G401 (cell line): ENCODE measurements at regions not wholly inside any gene's neighbourhood (a gene's known extent, or its start where the extent isn't known, plus 50 kb on each side); places are given as distances from the start of the nearest gene placed in this dataset.

Experiments
- DNase-seq: peaks from one replicate; pipeline ENCODE4 v3.0.0-alpha.2; 2015; ENCODE audit warnings: low spot score
- in situ Hi-C: cut with HindIII; loops from 2 replicates; pipeline ENCODE4 v1.10.0; 2016; ENCODE audit warnings: low sequenced_read_pairs, mixed read lengths

DNA sequence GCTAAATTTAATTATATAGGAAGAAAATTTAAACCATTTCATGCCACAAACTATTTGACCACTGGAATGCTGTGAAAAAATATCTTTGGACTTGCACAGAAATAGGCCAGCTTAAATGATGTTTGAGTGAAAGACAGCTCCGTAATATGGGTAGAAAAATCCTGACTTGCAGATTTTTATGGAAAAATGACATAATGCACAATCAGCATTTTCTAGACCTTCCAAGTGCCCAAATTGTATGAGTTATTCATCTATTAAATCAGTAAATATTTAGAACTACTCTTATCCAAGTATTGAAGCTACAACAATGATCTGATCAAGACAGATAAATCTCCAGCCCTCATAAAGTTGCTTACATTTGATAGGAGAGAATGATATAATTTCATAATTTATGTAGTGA lies 691.1 kb upstream of the DDX18 start:
- DNase-seq = no peak
- in situ Hi-C loops = no loop called here

GRCh38 chr2:117126656-117127055 lies 687.8 kb upstream of the DDX18 start:
- no peak for DNase-seq
- in situ Hi-C loops = no loop called here

DNA sequence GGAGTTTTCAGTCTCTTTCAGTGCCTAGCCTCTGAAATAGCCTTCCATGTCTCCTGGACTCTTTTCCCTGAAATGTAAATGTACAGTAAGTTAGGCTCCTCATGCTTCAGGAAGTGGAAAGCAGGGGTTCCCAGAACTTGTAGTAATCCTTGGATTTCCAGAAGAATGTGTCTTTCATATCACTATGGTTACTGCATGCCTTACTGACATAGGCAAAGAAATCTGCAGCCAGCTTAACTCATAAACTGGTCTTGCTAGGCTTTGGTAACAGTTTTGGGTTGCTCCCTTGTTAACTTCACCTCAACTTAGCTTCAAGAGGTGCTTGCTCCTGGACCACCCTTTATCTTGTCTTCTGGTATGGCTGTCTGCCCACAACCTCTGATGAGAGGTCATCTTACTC lies 686.8 kb upstream of the DDX18 start:
- in situ Hi-C loops = no loop called here

DNA sequence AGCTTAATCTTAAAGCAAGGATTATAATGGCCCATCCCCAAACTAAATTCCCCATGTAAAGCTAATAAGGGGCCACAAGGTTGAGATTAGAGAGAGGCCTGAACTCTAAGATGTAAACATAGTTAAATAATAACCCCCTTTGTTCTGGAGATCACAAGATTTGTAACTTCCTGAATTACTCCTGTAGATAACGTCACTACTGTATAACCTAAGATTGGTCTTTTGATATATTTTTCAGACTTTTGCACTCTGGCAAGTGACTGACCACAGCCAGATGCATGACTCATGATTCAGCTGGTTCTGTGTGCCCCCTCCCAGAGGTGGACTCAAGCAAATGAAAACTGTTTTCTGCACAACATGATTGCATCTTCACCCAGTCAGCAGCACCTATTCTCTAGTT lies 686.0 kb upstream of the DDX18 start:
- in situ Hi-C loops = no loop called here
- no peak for DNase-seq

More for the DNA sequence above, 686.8 kb upstream of the DDX18 start:
- no peak for DNase-seq

DNA sequence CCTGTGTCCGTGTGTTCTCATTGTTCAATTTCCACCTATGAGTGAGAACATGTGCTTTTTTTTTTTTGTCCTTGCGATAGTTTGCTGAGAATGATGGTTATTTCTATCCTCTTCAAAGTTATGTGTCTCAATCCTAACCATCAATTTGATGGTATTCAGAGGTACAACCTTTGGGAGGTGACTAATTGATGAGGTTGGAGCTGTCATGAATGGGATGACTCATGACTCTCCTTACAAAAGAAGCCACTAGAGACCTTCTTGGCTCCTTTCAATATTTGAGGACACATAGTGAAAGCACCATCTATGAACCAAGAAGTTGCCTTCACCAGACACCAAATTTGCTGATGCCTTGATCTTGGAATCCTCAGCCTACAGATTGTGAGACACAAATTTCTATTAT lies 677.1 kb upstream of the DDX18 start:
- in situ Hi-C loops = no loop called here
- DNase-seq = no peak

GRCh38 chr2:117169036-117169765 lies 645.3 kb upstream of the DDX18 start:
- DNase-seq = no peak
- in situ Hi-C loops = no loop called here

DNA sequence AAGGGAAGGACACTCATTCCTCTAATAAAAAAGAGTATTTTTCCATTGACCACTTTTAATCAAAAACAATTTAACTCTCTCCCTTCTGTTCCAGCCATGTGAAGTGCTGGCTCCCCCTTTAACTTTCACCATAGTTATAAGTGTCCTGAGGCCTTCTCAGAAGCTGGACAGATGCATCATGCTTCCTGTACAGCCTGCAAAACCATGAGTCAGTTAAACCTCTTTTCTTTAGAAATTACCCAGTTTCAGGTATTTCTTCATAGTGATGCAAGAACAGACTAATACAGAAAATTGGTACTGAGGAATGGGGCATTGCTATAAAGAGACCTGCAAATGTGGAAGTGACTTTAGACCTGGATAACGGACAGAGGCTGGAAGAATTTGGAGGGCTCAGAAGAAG lies 643.6 kb upstream of the DDX18 start:
- in situ Hi-C loops = no loop called here
- DNase-seq = no peak

DNA sequence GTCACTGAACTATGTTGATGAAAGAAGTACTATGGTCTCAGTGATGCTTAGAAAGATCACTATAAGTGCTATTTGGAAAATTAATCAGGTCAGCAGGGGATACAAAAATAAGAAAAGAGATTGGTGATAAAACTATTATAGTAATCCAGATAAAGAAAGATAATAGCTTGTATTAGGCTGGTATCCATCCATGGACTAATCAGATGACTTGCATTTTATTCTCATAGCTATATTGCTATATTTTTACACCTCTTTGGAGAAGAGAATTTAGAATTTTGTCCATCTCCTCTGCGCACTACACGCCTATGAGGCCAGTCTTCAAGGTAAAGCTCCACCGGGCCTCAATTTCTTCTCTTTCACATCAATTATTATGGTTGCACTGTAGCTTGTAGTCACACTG lies 635.1 kb upstream of the DDX18 start:
- in situ Hi-C loops = no loop called here
- DNase-seq = no peak

GRCh38 chr2:117190856-117191559 lies 623.5 kb upstream of the DDX18 start:
- no peak for DNase-seq
- in situ Hi-C loops = no loop called here

DNA sequence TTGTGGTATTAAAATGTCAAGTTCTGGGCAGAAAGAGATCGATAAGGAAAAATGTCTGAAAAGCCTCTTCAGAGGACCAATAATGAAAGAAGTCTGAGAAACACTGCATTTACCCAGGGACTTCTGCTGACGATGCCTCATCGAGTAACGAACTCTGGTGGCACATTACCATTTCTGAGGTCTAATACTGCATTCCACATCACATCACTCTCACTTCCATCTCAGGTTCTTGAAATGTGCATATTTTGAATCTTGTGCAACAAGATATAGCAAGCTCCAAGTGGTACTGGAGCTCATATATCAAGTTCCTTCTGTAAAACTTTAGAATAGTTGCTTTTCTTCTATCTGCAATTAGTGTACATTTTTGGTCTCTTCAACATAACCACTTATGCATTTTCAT lies 619.1 kb upstream of the DDX18 start:
- in situ Hi-C loops = no loop called here
- DNase-seq = no peak

DNA sequence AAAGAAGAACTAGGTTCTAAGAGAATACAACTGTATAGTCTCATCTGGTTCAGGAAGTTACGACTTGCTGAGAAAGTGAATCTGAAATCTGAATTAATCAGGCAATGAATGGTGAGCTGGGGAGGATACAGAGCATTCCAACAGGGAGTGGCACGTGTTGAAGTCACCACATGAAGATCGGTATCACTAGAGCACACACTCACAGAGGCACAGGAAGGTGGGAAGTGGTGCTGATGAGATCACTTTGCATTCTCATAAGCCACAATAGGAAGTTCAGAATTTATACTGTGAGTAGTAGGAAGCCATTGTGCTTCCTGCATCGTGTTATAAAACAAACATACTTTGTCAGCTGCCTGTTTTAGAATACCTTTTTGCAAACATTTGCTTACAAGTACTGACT lies 615.0 kb upstream of the DDX18 start:
- in situ Hi-C loops = no loop called here
- no peak for DNase-seq

- no peak for DNase-seq
- in situ Hi-C loops = no loop called here
Measured at GRCh38 chr2:117212562-117212961, 601.9 kb upstream of the DDX18 start.

- in situ Hi-C loops = no loop called here
- DNase-seq = no peak
Measured at GRCh38 chr2:117217145-117217544, 597.3 kb upstream of the DDX18 start.

DNA sequence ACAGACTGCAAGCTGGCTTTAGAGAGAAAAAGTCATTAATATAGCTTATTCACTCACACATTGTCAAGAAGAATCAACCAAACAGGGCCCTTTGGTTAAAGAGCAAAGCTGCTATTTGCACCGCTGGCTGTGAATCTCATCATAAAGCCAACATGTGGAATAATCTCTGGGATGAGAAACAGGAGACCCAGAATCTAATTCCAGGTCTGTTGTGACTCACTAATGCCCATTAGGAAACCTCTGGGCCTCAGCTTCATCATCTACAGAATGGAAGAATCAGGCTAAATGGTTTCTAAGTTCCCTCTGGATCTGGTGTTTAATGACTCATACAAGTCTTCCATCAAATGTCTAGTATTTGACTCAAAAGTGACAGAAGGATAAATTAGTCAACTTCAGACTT lies 591.7 kb upstream of the DDX18 start:
- in situ Hi-C loops = no loop called here

GRCh38 chr2:117232305-117232704 lies 582.2 kb upstream of the DDX18 start:
- no peak for DNase-seq
- in situ Hi-C loops = no loop called here

More for the DNA sequence above, 591.7 kb upstream of the DDX18 start:
- DNase-seq = no peak

DNA sequence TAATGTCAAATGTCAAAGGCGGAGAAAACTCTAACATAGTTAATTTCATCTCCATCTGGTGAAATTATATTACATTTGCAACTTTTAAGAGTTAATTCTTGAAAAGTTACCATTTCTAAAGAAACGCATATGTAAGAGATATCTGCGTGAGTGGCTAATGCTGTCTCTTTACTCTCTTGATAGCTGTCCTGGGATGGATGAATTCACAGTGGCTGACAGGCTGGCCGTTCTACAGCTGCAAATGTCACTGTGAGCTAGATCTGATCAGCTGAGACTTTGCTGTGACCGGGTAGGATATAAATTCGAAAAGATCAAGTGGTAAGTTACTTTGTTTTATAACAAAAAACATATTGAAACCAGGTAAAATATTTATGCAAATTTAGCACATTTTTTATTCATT lies 557.1 kb upstream of the DDX18 start:
- no peak for DNase-seq
- in situ Hi-C loops = no loop called here

DNA sequence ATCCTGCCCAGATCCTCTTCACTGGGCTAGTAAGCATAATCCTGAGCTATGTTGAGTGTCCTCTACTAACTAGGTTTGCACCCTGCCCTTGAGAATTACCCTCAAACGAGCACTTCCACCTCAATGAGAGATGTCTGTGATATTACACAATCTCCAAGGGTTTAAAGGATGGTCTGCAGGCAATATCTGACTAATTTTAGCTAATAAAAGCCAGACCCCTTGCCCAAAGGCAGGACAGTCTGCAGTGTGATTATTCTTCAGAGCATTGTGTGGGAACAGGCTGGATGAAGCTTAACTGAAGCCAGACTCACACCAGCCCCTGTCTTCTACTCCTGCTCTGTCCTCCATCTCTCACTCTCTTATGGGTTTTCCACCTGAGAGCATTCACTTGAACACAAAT lies 544.9 kb upstream of the DDX18 start:
- in situ Hi-C loops = no loop called here
- no peak for DNase-seq

DNA sequence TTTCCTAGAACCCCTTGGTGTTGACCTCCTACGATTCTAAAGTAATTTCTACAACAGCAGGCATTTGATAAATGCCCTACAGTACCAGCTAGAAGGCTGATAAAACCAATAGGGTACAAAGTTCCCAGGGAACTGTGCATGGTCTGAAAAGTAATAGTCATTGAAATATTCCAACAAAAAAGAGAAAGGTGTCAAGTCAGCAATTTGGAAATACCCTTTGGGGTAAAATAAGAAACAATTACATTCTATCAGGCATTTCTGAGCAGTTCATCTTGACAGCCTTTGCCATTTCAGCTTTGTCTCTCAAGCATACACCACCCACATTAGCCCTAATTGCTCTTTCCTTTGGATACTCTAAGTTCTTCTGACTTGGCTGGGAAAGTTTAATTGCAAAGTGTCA lies 542.9 kb upstream of the DDX18 start:
- in situ Hi-C loops = no loop called here
- no peak for DNase-seq

GRCh38 chr2:117273009-117273671 lies 541.4 kb upstream of the DDX18 start:
- in situ Hi-C loops = no loop called here
- no peak for DNase-seq

DNA sequence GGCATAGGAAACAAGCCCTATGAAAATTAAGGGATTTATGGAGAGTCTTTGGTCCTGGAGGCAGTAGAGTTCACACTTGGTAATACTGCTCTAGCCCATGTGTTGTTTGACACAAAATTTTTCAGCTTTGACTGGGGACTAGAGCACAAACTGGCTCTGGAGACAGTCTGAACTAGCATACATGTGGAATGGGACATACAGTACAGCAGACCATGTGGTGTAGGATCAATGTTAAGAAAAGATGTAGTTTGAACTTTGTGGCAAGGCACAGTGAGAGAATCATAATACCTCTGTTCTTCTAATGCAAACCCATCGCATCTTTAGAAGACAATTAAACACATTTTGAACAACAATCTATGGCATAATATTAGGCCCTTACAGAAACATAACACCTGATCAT lies 521.5 kb upstream of the DDX18 start:
- no peak for DNase-seq
- in situ Hi-C loops = no loop called here

DNA sequence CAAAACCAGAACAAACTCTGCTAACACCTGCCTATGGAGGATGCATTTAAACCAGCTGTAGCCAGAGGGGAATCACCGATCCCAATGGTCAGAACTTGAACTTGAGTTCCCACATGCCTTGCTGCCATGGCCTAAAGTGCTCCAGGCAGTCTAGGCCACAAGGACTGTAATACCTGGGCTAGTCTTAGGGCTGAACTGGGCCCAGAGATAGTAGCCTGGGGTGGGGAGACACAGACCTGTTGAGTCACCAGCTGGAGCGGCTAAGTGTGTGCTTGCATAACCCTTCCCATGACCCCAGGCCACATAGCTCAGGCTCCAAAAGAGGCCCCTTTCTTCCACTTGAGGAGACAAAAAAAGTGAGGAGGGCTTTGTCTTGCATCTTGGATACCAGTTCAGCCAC lies 515.0 kb upstream of the DDX18 start:
- in situ Hi-C loops = no loop called here
- DNase-seq = no peak
